ENCODE measurements at regions not wholly inside any gene's neighbourhood (a gene's known extent, or its start where the extent isn't known, plus 50 kb on each side); places are given as distances from the start of the nearest gene placed in this dataset.

DNA sequence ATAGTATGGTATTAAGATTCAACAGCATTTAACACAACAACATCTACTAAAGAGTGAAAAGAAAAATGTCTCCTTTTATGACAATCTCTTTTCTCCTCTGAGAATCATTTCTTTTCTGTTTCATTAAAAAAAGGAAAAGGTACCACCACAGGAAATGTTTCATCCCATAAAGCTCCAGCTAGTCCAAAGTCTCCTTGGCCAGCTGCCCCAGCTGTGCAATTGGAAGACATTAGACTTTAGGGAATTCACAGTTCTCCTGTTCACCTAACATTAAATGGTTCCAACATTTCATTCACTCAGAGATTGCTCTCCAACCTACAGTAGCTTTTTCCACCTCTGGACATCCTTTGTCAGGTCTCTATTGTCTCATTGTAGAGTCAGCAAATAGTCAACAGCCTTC, 78.7 kb upstream of the YPEL5 start:
- TF ChIP-seq, protein P1, sequence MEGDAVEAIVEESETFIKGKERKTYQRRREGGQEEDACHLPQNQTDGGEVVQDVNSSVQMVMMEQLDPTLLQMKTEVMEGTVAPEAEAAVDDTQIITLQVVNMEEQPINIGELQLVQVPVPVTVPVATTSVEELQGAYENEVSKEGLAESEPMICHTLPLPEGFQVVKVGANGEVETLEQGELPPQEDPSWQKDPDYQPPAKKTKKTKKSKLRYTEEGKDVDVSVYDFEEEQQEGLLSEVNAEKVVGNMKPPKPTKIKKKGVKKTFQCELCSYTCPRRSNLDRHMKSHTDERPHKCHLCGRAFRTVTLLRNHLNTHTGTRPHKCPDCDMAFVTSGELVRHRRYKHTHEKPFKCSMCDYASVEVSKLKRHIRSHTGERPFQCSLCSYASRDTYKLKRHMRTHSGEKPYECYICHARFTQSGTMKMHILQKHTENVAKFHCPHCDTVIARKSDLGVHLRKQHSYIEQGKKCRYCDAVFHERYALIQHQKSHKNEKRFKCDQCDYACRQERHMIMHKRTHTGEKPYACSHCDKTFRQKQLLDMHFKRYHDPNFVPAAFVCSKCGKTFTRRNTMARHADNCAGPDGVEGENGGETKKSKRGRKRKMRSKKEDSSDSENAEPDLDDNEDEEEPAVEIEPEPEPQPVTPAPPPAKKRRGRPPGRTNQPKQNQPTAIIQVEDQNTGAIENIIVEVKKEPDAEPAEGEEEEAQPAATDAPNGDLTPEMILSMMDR (IDR thresholded peaks at IDR 0.05) = no peak
- TF ChIP-seq EZH2 (IDR thresholded peaks at IDR 0.05; ENCODE audit: borderline replicate concordance, insufficient read depth, low read depth, low read length, poor library complexity, severe bottlenecking) = no peak
